ENCODE measurements at regions not wholly inside any gene's neighbourhood (a gene's known extent, or its start where the extent isn't known, plus 50 kb on each side); places are given as distances from the start of the nearest gene placed in this dataset.

GRCh38 chr6:40854592-40854991 lies 184.4 kb downstream of the UNC5CL start:
- ATAC-seq (no peak), DNase-seq (ENCODE audit: low spot score) (no peak), FAIRE-seq (no peak)
- Histone ChIP-seq H3K9ac (ENCODE audit: insufficient read depth, low read depth, low read length) (no peak overlapping the region), H3K79me2 (ENCODE audit: insufficient read depth, low read length) (no peaks in the 10 kb centered on the region), H3K36me3 (replicated peaks in 1 of 2; ENCODE audit: control insufficient read depth in 1 of 2, insufficient read depth in 2 of 2, low read length in 2 of 2) (no peaks in the 10 kb centered on the region), H3K4me2 (ENCODE audit: low read depth, low read length) (no peak overlapping the region), H3K4me3 (replicated peaks in 1 of 3; ENCODE audit: insufficient read depth in 1 of 3, low read depth in 2 of 3, low read length in 3 of 3) (no peak overlapping the region), H3K9me3 (ENCODE audit: low read length) (no peaks in the 10 kb centered on the region), H2AFZ (ENCODE audit: low read length) (no peak overlapping the region), H3K27ac (ENCODE audit: extremely low read length, insufficient read depth, low read length) (no peak overlapping the region), H3K27me3 (ENCODE audit: control insufficient read depth in 1 of 2, insufficient read depth in 2 of 2, low read length in 2 of 2) (0 out of 5 replicates have a peak, but pooled peaks cover 0 to 4% of the 10 kb centered on the region in 2 experiments), H3K4me1 (ENCODE audit: insufficient read depth, low read length) (no peaks in the 10 kb centered on the region), H4K20me1 (ENCODE audit: insufficient read depth, low read length) (no peaks in the 10 kb centered on the region)
- no peak for TF ChIP-seq KAT2B (IDR thresholded peaks at IDR 0.05; ENCODE audit: borderline replicate concordance, low read depth, low read length)
- TF ChIP-seq STAT5B (CRISPR knock-in tag; IDR thresholded peaks at IDR 0.05) = no peak
- no peak for TF ChIP-seq ZKSCAN8 (CRISPR knock-in tag; IDR thresholded peaks at IDR 0.05; ENCODE audit: borderline replicate concordance)
- no peak for TF ChIP-seq ZMYM4 (CRISPR knock-in tag; IDR thresholded peaks at IDR 0.05)
- no peak for TF ChIP-seq ZNF264 (CRISPR knock-in tag; IDR thresholded peaks at IDR 0.05)
- no peak for TF ChIP-seq HNRNPLL (IDR thresholded peaks at IDR 0.05; ENCODE audit: low read depth, low read length, poor library complexity, severe bottlenecking)
- TF ChIP-seq NPAS2 (CRISPR knock-in tag; IDR thresholded peaks at IDR 0.05; ENCODE audit: borderline replicate concordance) = no peak
- TF ChIP-seq SMC3 (IDR thresholded peaks at IDR 0.05; ENCODE audit: low read length) = no peak
- TF ChIP-seq EP300 (IDR thresholded peaks at IDR 0.05; ENCODE audit: low read depth in 2 of 2, low read length in 2 of 2) = no peak
- TF ChIP-seq EP300 (CRISPR knock-in tag; IDR thresholded peaks at IDR 0.05; ENCODE audit: borderline replicate concordance) = no peak
- no peak for TF ChIP-seq FOXA1 (IDR thresholded peaks at IDR 0.05)
- no peak for TF ChIP-seq FOXA1 (CRISPR knock-in tag; IDR thresholded peaks at IDR 0.05)
- TF ChIP-seq SOX5 (CRISPR knock-in tag; IDR thresholded peaks at IDR 0.05; ENCODE audit: borderline replicate concordance) = no peak
- no peak for TF ChIP-seq RBFOX2 (IDR thresholded peaks at IDR 0.05; ENCODE audit: low read depth, low read length)
- no peak for TF ChIP-seq ZNF549 (CRISPR knock-in tag; IDR thresholded peaks at IDR 0.05)
- TF ChIP-seq PCBP2 (optimal IDR thresholded peaks at IDR 0.05; ENCODE audit: low read depth, low read length, poor library complexity, severe bottlenecking) = no peak
- TF ChIP-seq TCF7L2 (IDR thresholded peaks at IDR 0.05; ENCODE audit: low read depth, low read length) = no peak
- no peak for TF ChIP-seq PLRG1 (conservative IDR thresholded peaks at IDR 0.05)
- no peak for TF ChIP-seq WIZ (CRISPR knock-in tag; IDR thresholded peaks at IDR 0.05)
- TF ChIP-seq KDM6A (CRISPR knock-in tag; IDR thresholded peaks at IDR 0.05; ENCODE audit: low read depth) = no peak
- TF ChIP-seq HINFP (CRISPR knock-in tag; IDR thresholded peaks at IDR 0.05; ENCODE audit: low read depth) = no peak
- in situ Hi-C loops (cut with HindIII; ENCODE audit: extremely low pct_ligation_motif_present, low pct_unique_long_range_greater_than_20kb) = no loop called here
- CTCF ChIA-PET (ENCODE audit: low intra/inter-chr PET ratio, low total read pairs) = no interaction called here
- intact Hi-C loops (cut with micrococcal nuclease; ENCODE audit: unreplicated experiment) = no loop called here
- POLR2A ChIA-PET = no interaction called here
- no TSS peak for BruUV-seq (replicated peaks)
